GM18867 (cell line): ENCODE measurements at regions not wholly inside any gene's neighbourhood (a gene's known extent, or its start where the extent isn't known, plus 50 kb on each side); places are given as distances from the start of the nearest gene placed in this dataset.

Source experiments
- ATAC-seq: cut with Tn5 transposase; IDR thresholded peaks from one replicate; pipeline ENCODE4 v1.9.1; 2021; ENCODE audit warnings: mild to moderate bottlenecking, moderate library complexity; ENCODE audit not compliant: unreplicated experiment

DNA sequence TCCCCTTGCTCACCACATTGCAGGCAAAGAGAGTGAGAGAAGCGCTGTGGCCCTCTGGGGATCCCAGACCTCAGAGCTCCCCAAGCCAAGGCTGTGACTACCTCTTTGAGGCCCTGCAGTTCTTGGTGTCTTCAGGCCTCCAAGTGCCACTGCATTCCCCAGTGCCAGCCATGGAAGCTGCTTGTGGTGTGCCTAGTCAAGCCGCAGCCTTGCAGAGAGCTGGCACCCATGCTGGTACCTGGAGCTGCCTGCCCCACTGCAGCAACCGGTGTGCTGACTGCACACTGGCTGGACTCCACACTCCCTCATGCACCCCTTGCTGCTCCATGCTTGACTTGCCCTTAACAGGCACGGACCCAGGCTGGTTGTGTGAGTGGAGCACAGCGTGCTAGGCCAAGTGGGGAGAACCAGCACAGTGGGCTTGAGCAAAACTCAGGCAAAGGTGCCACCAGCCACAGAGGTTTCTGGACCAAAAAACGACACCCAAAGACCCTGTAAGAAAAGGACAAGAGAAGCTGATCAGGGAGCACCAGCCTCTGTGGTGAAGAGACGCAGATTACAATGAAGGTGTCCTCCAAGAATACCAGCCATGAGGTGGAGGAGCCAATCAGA, 113.5 kb upstream of the TMEM18 start:
- no peak for ATAC-seq

GRCh38 chr2:790081-790480, 112.9 kb upstream of the TMEM18 start:
- no peak for ATAC-seq

DNA sequence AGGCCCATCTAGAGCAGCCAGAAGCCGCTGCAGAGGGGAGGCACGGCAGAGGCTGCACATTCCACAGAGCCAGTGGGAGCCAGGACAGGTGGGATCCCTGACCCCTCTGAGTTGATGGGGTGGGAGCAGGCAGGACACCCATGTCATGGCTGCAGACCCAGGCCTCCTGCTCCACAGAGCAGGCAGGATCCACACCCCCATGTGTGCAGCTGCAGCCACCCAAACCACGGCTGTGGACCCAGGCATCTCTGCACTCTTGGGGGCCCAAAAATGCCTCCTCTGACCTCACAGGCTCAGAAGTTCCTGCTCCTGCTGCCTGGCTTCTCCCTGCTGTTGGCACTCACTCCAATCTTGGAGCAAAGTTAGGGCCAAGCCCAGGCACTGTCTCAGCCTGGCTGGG, 112.3 kb upstream of the TMEM18 start:
- ATAC-seq, result no peak

GRCh38 chr2:788227-789032, 111.2 kb upstream of the TMEM18 start:
- ATAC-seq, result no peak

GRCh38 chr2:784753-785152, 107.5 kb upstream of the TMEM18 start:
- ATAC-seq, result no peak

DNA sequence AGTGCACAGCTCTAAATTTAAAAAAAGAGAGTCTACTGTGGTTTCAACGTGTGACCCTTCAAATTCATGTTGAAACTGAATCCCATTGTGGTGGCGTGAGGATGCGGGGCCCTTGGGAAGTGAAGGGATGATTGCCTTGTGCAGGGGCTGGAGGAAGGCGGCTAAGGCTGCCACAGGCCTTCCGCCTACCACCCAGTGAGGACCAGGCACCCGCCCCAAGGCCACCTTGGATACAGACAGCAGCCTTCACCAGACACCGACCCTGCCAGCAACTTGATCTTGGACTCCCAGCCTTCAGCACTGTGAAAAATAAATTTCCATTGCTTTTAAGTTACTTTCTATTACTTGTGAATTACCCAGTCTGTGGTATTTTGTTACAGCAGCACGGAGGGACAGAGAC, 103.4 kb upstream of the TMEM18 start:
- ATAC-seq, result no peak

- no peak for ATAC-seq
Observed at GRCh38 chr2:780002-780401, 102.8 kb upstream of the TMEM18 start.

DNA sequence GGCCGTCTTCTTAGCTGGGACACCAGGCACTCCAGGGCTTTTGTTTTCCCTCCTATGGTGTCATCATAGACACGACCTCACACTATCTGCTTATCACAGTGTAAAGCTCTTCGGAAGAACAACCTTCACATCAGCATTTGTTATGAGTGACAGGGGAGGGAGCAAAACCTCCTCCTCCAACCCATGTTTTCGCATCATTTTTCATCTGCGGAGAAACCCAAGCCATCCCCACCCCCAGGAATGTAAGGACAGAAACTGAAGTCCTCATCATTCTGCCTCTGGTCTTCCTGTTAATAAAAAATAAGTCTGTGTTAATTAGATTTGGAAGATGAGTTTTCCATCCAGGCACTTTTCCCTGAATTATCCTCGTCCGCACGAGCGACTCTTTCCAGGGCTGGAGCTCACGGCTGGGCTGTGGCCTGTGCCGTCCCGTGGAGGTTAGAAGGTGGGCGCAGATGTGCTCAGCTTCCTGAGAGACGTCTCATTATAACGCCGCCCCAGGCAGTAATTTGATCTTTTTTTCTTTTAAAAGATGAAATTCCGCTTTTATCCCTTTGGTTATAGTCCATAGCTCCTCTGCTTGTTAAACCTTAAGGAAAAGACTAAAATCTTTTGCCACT, 101.6 kb upstream of the TMEM18 start:
- no peak for ATAC-seq

GRCh38 chr2:777546-777945, 100.3 kb upstream of the TMEM18 start:
- ATAC-seq, result no peak

DNA sequence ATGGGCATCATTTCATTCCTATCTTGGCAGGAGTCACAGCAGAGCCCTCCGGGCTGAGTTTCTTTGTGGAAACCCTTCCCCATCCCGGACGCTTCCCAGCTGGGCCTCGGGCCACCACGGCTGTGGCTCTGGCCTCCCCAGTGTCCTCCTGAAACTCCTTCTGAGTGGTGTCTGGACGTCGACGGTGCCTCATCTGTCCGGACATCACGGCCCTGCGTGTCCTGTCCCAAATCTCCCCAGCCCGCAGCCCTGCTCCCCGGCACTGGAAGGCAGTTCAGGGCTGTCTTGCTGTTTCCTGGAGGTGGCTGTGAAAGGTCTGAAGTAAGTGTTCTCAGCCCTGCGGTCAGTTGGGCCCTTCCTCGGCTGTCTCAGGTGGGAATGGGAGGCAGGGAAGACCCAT, 99.8 kb upstream of the TMEM18 start:
- ATAC-seq, result no peak

DNA sequence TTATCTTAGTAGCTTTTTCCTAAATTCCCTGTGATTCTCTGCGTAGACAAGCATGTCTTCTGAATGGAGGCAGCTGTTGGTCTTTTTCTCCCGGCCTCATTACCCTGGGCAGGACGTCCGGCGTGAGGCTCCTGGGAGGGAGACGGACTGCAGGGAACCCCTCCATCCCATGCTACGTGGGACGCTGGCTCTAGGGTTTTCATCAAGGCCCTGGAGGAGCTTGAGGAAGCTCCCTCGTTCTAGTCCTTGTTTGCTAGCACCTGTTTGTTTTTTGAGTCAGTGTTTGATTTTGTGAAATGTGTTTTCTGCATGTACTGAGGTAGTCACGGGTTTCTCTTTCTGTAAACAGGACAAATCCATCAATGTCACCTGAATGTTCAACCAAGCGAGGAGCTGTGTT, 99.3 kb upstream of the TMEM18 start:
- peak; percentile 41 for ATAC-seq

GRCh38 chr2:776038-776437, 98.8 kb upstream of the TMEM18 start:
- no peak for ATAC-seq

GRCh38 chr2:774436-774835, 97.2 kb upstream of the TMEM18 start:
- no peak for ATAC-seq

GRCh38 chr2:773256-774160, 96.3 kb upstream of the TMEM18 start:
- peak; percentile 55 for ATAC-seq

GRCh38 chr2:771538-771937, 94.3 kb upstream of the TMEM18 start:
- no peak for ATAC-seq

- no peak for ATAC-seq
Observed at GRCh38 chr2:770776-771175, 93.6 kb upstream of the TMEM18 start.

DNA sequence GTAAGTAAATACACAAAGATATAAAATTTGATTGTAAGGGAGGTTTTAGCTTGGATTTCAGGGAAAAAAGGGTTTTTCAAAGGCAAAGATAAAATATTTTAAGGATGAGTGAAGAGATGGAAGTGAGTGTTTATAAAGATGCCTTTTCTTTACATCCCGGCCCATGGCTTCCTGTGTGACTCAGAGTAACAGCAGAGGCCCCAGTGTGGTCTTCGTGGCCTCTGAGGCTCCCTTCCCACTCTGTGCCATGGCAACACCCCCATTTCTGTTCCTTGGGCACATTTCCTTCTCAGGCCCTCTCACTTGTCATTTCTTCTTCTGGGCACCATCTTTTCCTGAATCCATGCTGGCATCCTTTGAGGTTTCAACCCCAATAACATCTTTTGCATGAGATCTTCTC, 92.6 kb upstream of the TMEM18 start:
- ATAC-seq, result no peak

DNA sequence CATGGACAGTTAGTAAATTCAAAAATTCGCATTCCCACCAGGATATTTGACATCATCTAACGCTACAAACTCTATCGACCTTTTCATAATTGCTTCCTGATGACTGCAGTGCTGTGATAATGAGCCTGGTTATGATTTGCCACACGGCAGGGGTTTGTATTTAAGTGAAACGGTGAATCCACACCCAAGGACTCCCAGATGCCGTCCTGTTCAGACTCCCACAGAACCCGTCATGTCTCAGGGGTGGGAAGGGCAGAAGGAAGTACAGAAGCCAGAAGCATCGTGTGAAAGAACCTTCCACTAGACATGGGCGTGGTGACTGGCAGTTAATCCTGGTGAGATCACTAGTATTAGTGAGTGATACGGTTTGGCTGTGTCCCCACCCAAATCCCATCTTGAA, 91.2 kb upstream of the TMEM18 start:
- ATAC-seq, result no peak

DNA sequence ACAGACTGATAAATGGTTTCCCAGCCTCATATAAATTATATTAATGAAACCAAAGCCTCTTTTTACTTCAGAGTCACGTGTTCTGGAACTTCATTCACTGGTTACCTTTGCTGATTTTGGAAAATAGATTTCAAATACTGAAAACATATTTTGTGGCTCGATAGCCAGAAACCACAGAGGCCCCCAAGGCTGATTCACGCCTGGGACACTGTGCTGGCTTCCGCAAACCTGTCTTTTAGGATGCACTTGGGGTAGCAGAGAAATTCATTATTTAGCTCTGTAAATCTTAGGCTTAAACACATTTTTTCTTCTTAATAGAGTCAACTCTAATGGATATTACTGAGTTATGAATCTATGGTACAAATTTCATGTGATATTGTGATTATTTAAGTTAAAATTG, 90.7 kb upstream of the TMEM18 start:
- no peak for ATAC-seq

- ATAC-seq, result peak; percentile 59
Observed at GRCh38 chr2:767440-767839, 90.2 kb upstream of the TMEM18 start.

GRCh38 chr2:766255-766654, 89.0 kb upstream of the TMEM18 start:
- ATAC-seq, result no peak
